H9 (cell line): ENCODE measurements at regions not wholly inside any gene's neighbourhood (a gene's known extent, or its start where the extent isn't known, plus 50 kb on each side); places are given as distances from the start of the nearest gene placed in this dataset.

ENCODE experiments used
- DNase-seq: peaks from one replicate; pipeline ENCODE4 v3.0.0-alpha.2; 2017
- H2AFZ ChIP-seq: one replicate; pipeline ENCODE4 v1.6.1; 2013; ENCODE audit warnings: mild to moderate bottlenecking, low read length, control low read depth, moderate library complexity
- H2AK5ac ChIP-seq: 2 replicates; pipeline ENCODE4 v1.6.1; 2013; ENCODE audit warnings: low read length, control low read depth, mixed read lengths; ENCODE audit not compliant: insufficient read length
- H2BK120ac ChIP-seq: one replicate; pipeline ENCODE4 v1.6.1; 2013; ENCODE audit warnings: low read depth, mild to moderate bottlenecking, low read length, control low read depth, inconsistent platforms; ENCODE audit not compliant: poor library complexity, severe bottlenecking
- H2BK12ac ChIP-seq: 2 replicates; pipeline ENCODE4 v1.6.1; 2013; ENCODE audit warnings: low read length, control low read depth, mixed read lengths, low read depth; ENCODE audit not compliant: insufficient read length
- H2BK15ac ChIP-seq: 2 replicates; pipeline ENCODE4 v1.6.1; 2013; ENCODE audit warnings: low read depth, low read length, control low read depth
- H2BK20ac ChIP-seq: one replicate; pipeline ENCODE4 v1.6.1; 2013; ENCODE audit warnings: low read depth, mild to moderate bottlenecking, low read length, control low read depth, inconsistent platforms; ENCODE audit not compliant: poor library complexity, severe bottlenecking
- H2BK5ac ChIP-seq: 2 replicates; pipeline ENCODE4 v1.6.1; 2013; ENCODE audit warnings: low read length, control low read depth, mixed read lengths; ENCODE audit not compliant: insufficient read length
- H3K14ac ChIP-seq: 2 replicates; pipeline ENCODE4 v1.6.1; 2013; ENCODE audit warnings: low read length, control low read depth; ENCODE audit not compliant: insufficient read depth
- H3K18ac ChIP-seq: 2 replicates; pipeline ENCODE4 v1.6.1; 2013; ENCODE audit warnings: low read depth, mild to moderate bottlenecking, mixed read lengths, low read length, control low read depth; ENCODE audit not compliant: insufficient read length
- H3K23ac ChIP-seq: 2 replicates; pipeline ENCODE4 v1.6.1; 2013; ENCODE audit warnings: low read length, control low read depth, mixed read lengths, low read depth; ENCODE audit not compliant: insufficient read length
- H3K23me2 ChIP-seq: 2 replicates; pipeline ENCODE4 v1.6.1; 2013; ENCODE audit warnings: low read depth, mild to moderate bottlenecking, mixed read lengths, low read length, control low read depth; ENCODE audit not compliant: insufficient read length, poor library complexity, severe bottlenecking
- H3K27ac ChIP-seq: 2 replicates; pipeline ENCODE4 v1.5.1; 2013; ENCODE audit warnings: low read length, control low read depth, mixed read lengths, low read depth; ENCODE audit not compliant: insufficient read length
- H3K27me3 ChIP-seq: 2 replicates; pipeline ENCODE4 v1.6.1; 2013; ENCODE audit warnings: low read length, control low read depth, inconsistent platforms; ENCODE audit not compliant: insufficient read depth
- H3K4ac ChIP-seq: 2 replicates; pipeline ENCODE4 v1.6.1; 2013; ENCODE audit warnings: low read depth, mild to moderate bottlenecking, control low read depth, inconsistent platforms, low read length, moderate library complexity
- H3K4me1 ChIP-seq: 2 replicates; pipeline ENCODE4 v1.6.1; 2013; ENCODE audit warnings: low read length, control low read depth, inconsistent platforms; ENCODE audit not compliant: insufficient read depth
- H3K4me2 ChIP-seq: 2 replicates; pipeline ENCODE4 v1.6.1; 2013; ENCODE audit warnings: low read length, control low read depth, mixed read lengths; ENCODE audit not compliant: insufficient read length, insufficient read depth
- H3K56ac ChIP-seq: 2 replicates; pipeline ENCODE4 v1.6.1; 2013; ENCODE audit warnings: low read depth, mild to moderate bottlenecking, mixed read lengths, low read length, control low read depth; ENCODE audit not compliant: insufficient read length
- H3K79me1 ChIP-seq: 2 replicates; pipeline ENCODE4 v1.6.1; 2013; ENCODE audit warnings: low read depth, mild to moderate bottlenecking, moderate library complexity, low read length, control low read depth, inconsistent platforms; ENCODE audit not compliant: insufficient read depth, poor library complexity, severe bottlenecking
- H3K79me2 ChIP-seq: 2 replicates; pipeline ENCODE4 v1.6.1; 2013; ENCODE audit warnings: low read length, control low read depth, inconsistent platforms; ENCODE audit not compliant: insufficient read depth
- H3K9ac ChIP-seq: 2 replicates; pipeline ENCODE4 v1.6.1; 2013; ENCODE audit warnings: low read length, control low read depth, mixed read lengths; ENCODE audit not compliant: insufficient read length; ENCODE audit errors: extremely low read depth
- H3K9me3 ChIP-seq: one replicate; pipeline ENCODE4 v1.6.1; 2013; ENCODE audit warnings: low read depth, low read length, inconsistent platforms; ENCODE audit not compliant: control insufficient read depth
- H3T11ph ChIP-seq: one replicate; pipeline ENCODE4 v1.6.1; 2013; ENCODE audit warnings: mild to moderate bottlenecking, low read length, control low read depth, inconsistent platforms
- H4K20me1 ChIP-seq: one replicate; pipeline ENCODE4 v1.6.1; 2013; ENCODE audit not compliant: control insufficient read depth, insufficient read length, insufficient read depth
- H4K5ac ChIP-seq: 2 replicates; pipeline ENCODE4 v1.6.1; 2013; ENCODE audit warnings: low read depth, mild to moderate bottlenecking, mixed read lengths, low read length, control low read depth; ENCODE audit not compliant: insufficient read length
- H4K8ac ChIP-seq: replicated peaks from 2 replicates; pipeline ENCODE4 v1.6.1; 2013; ENCODE audit warnings: low read length, control low read depth, mixed read lengths, low read depth; ENCODE audit not compliant: insufficient read length
- H4K91ac ChIP-seq: 2 replicates; pipeline ENCODE4 v1.6.1; 2013; ENCODE audit warnings: low read depth, mild to moderate bottlenecking, moderate library complexity, mixed read lengths, low read length, control low read depth; ENCODE audit not compliant: insufficient read length
- H3K27ac Mint-ChIP-seq, 3 experiments: 2 replicates in 2 of 3; 3 replicates in 1 of 3; pipeline ENCODE4 v1.8.0; 2020 to 2021; ENCODE audit warnings: mixed read lengths in 3 of 3, mild to moderate bottlenecking in 1 of 3, moderate library complexity in 1 of 3
- H3K27me3 Mint-ChIP-seq: 2 replicates; pipeline ENCODE4 v1.8.0; 2021; ENCODE audit warnings: low read depth, mild to moderate bottlenecking, moderate library complexity, mixed read lengths
- H3K36me3 Mint-ChIP-seq, 3 experiments: 2 replicates in 2 of 3; 3 replicates in 1 of 3; pipeline ENCODE4 v1.8.0; 2020 to 2021; ENCODE audit warnings: low read depth in 3 of 3, mixed read lengths in 3 of 3; ENCODE audit not compliant: insufficient read depth in 1 of 3
- H3K4me1 Mint-ChIP-seq, 2 experiments: 2 replicates each; pipeline ENCODE4 v1.8.0; 2020; ENCODE audit warnings: mixed read lengths in 2 of 2
- H3K4me3 Mint-ChIP-seq, 2 experiments: 2 replicates in 1 of 2; 3 replicates in 1 of 2; pipeline ENCODE4 v1.8.0; 2020 to 2021; ENCODE audit warnings: mild to moderate bottlenecking in 2 of 2, mixed read lengths in 2 of 2, moderate library complexity in 1 of 2
- H3K9me3 Mint-ChIP-seq, 2 experiments: 2 replicates in 1 of 2; 3 replicates in 1 of 2; pipeline ENCODE4 v1.8.0; 2020; ENCODE audit warnings: mild to moderate bottlenecking in 2 of 2, mixed read lengths in 2 of 2, moderate library complexity in 1 of 2
- CTCF ChIP-seq: fragments of 200-600 bp; sonication (generic); conservative IDR thresholded peaks from 3 replicates; pipeline ENCODE4 v1.8.0; 2021; ENCODE audit warnings: antibody characterized with exemption, mild to moderate bottlenecking
- WGBS: extraction: QIAGEN DNeasy Blood & Tissue Kit; methylation state at CpG from one replicate; pipeline ENCODE4 v1.1.7; 2013; ENCODE audit warnings: missing lambda C conversion rate, low lambda C conversion rate, mixed read lengths; ENCODE audit not compliant: insufficient read length; ENCODE audit errors: extremely low coverage; 5-methylcytosine and 5-hydroxymethylcytosine counted together

- H3K4me1 ChIP-seq = no peaks in the 10 kb centered on the region; the same call in 1 of the 2 replicates
- H3K23ac ChIP-seq = no peak overlapping the region
These were observed 372.4 kb upstream of the SLC8A1 start for GRCh38 chr2:40824278-40824677.

More at GRCh38 chr2:40824278-40824677, 372.4 kb upstream of the SLC8A1 start:
- Mint-ChIP-seq H3K9me3 (no peaks in the 10 kb centered on the region), H3K4me1 (no peaks in the 10 kb centered on the region; a peak in 1 of 4 replicates), H3K4me3 (no peak overlapping the region), H3K27me3 (no peaks in the 10 kb centered on the region), H3K36me3 (no peaks in the 10 kb centered on the region), H3K27ac (no peak overlapping the region)
- Histone ChIP-seq H2AK5ac (no peak overlapping the region), H4K5ac (no peak overlapping the region), H4K8ac (no peak overlapping the region), H3K23me2 (no peaks in the 10 kb centered on the region), H3K27me3 (no peaks in the 10 kb centered on the region), H4K20me1 (no peaks in the 10 kb centered on the region), H3K18ac (no peak overlapping the region), H3K4me2 (no peak overlapping the region), H3K4ac (no peak overlapping the region), H2BK12ac (no peak overlapping the region), H2AFZ (no peak overlapping the region), H3T11ph (no peak overlapping the region), H2BK5ac (no peak overlapping the region), H2BK120ac (no peak overlapping the region), H2BK15ac (no peak overlapping the region), H3K9me3 (no peaks in the 10 kb centered on the region), H3K79me2 (no peaks in the 10 kb centered on the region), H4K91ac (no peak overlapping the region), H3K27ac (no peak overlapping the region), H2BK20ac (no peak overlapping the region), H3K79me1 (no peaks in the 10 kb centered on the region), H3K9ac (no peak overlapping the region), H3K14ac (no peak overlapping the region), H3K56ac (no peak overlapping the region)
- no CpG with 5 or more reads among the region's 5 CpGs for whole genome bisulfite sequencing
- no peak for TF ChIP-seq CTCF
- DNase-seq = no peak
